SKM-1 (cell line): ENCODE measurements at regions not wholly inside any gene's neighbourhood (a gene's known extent, or its start where the extent isn't known, plus 50 kb on each side); places are given as distances from the start of the nearest gene placed in this dataset.

Experiments
- DNase-seq: peaks from one replicate; lab custom pipeline; 2025; ENCODE audit not compliant: unreplicated experiment; lab: John Stamatoyannopoulos, UW

DNA sequence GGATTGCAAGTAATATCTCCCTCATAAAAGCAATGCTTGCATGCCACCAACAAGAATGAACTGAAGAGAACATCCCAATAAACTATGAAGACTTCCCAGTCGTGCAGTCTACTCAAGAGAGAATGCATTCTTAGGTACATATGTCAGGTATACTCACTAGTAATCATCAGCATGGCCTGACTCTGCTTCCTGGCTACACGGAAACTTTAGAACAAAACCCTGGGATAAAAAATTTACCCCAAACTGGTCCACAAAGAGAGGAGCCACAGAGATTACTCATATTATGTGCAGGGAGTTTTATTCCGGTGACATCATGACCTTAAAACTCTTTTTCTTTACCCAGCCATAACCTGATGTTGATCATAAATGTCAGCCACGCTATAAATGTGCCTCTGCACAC, 57.5 kb upstream of the PAPPA start:
- no peak for DNase-seq

DNA sequence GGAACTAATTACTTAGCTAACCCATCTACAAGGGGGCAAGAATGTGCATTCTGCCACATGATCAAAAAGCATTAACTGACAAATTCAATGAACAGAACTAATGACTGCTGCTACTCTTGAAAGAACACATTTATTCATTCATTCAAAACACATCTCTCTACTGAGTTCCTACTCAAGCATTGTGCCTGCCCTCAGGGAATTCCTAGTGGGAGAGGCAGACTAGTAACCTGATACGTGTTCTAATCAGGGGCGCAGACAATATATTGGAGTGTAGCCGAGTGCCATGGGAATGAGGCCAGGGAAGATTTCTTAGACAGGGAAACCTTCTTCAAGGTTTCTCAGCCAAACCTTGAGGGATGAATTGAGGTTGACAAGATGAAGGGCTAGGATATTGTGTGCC, 56.7 kb upstream of the PAPPA start:
- no peak for DNase-seq

DNA sequence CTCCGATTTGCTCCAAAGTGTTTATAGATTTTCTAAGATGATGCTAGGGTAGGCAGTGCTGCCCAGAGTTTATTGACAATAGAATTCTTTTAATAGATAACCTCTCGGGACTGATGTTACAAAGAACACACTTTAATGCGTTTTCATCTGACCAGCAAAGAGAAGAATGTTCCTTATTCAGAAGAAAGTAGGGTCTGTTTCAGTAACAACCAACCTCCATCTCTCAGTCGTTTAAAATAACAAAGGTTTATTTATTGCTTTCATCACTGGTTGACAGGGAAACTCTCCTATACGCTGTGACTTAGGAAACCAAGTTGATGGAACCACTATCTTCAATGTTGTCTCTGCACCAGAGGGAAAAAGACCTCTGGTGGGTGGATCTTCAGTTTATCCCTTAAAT, 55.1 kb upstream of the PAPPA start:
- no peak for DNase-seq

DNA sequence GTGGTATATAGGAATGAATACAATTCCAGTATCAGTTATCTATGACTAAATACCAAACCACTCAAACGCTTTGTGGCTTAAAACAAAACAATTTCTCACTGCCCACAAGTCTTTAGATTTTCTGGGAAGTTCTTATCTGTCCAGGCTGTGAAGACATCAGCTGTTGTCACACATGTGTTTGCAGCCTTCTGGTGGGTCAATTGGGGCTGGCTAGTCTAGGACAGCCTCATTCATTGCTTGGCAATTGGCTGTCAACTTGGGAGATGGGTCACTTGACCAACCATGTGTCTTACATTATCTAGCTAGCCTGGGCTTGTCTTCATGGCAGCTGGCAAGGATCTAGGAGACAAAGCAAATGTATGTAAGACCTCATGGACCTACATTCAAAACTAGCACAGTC, 53.8 kb upstream of the PAPPA start:
- DNase-seq = no peak

DNA sequence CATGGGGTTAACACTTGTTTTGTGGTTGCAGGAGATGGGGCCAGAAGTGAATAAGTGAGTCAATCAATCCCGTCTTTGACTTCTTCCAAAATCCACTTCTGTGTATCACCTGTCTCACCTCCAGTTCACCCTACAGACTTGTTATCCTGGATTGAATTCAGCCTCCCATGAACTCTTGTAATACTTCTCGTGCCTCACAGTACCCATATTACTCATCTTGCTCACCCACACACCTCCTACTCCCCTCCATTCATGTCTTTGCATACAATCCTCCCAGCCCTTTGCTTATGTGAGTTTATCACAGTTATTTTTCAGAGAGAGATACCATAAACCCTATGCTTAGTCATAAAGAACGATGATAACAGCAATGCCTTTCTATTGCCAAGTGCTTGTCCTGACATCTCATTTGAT, 52.9 kb upstream of the PAPPA start:
- DNase-seq = no peak

DNA sequence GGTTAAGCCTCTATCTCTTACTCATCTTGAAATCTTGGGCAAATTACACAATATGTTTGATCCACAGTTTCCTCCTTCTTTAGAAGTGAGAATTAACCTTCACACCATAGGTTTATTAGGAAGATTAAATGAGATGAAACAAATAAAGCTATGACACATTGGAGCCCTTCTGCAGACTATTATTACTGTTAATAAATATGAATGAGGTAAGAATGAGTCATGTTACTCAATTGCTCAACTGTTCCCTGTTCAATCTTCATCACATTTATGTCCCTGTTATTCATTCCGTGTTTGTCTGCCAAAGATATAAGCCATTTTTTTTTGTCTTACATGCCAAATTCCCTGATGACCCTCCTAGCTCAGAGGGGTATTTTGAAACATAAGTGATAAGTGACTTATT, 52.1 kb upstream of the PAPPA start:
- DNase-seq = no peak

DNA sequence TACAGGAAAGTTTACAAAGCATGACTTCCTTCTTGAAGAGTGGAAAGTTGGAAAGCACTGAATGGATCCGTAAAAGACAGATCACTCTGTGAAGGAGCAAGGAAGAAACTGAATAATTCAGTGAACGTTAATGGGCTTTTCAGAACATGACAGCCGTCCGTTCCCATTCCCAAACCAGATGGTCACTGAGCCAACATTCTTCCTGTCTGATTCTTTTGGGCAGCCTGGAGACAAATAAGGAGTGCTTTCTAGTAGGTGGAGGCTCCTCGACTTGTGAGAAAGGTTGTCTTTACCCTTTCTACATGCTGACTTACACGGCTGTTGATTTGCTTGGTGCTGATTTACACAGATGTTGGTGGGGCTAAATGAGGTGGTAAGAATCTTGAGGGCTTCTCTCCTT, 51.0 kb upstream of the PAPPA start:
- no peak for DNase-seq
